AG09309 (cell line): ENCODE measurements at regions not wholly inside any gene's neighbourhood (a gene's known extent, or its start where the extent isn't known, plus 50 kb on each side); places are given as distances from the start of the nearest gene placed in this dataset.
"Not testable (repeated sequence)": the region's sequence is repeated elsewhere in the genome, so short reads cannot be mapped to it uniquely, and the experiment has no call there.

ENCODE experiments used
- DNase-seq: peaks from one replicate; pipeline ENCODE4 v3.0.0-alpha.2; 2010; ENCODE audit warnings: low read depth
- H3K4me3 ChIP-seq: 2 replicates; pipeline ENCODE4 v1.5.1; 2011; ENCODE audit warnings: mild to moderate bottlenecking, low read depth, low read length, moderate library complexity; ENCODE audit not compliant: control insufficient read depth
- TF ChIP-seq, protein P1 (sequence below): IDR thresholded peaks from 2 replicates; pipeline ENCODE4 v1.5.1; 2011; ENCODE audit warnings: mild to moderate bottlenecking, low read depth, low read length, inconsistent platforms; ENCODE audit not compliant: insufficient read depth, control insufficient read depth; ENCODE audit errors: missing control alignments

DNA sequence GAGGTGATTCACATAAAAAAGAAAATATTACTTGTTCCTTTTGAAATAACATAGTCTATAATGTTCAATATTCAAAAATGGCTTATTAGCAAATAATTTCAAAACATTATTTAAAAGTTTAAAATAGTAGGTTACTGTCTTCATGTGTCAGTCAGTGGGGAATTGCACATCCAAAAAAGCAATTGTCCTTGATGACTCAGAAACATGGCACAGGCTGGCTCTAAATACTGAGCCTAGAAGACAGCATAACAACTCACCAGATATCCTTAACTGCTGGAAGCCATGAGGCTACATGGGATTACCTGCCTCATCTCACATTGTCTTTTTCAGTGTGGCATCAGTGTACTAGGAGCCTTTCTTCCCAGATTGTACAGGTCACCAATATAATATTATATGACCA, 439.5 kb upstream of the RGMB start:
- H3K4me3 ChIP-seq, result no peak overlapping the region
- TF ChIP-seq, protein P1, sequence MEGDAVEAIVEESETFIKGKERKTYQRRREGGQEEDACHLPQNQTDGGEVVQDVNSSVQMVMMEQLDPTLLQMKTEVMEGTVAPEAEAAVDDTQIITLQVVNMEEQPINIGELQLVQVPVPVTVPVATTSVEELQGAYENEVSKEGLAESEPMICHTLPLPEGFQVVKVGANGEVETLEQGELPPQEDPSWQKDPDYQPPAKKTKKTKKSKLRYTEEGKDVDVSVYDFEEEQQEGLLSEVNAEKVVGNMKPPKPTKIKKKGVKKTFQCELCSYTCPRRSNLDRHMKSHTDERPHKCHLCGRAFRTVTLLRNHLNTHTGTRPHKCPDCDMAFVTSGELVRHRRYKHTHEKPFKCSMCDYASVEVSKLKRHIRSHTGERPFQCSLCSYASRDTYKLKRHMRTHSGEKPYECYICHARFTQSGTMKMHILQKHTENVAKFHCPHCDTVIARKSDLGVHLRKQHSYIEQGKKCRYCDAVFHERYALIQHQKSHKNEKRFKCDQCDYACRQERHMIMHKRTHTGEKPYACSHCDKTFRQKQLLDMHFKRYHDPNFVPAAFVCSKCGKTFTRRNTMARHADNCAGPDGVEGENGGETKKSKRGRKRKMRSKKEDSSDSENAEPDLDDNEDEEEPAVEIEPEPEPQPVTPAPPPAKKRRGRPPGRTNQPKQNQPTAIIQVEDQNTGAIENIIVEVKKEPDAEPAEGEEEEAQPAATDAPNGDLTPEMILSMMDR, result no peak
- DNase-seq, result no peak

DNA sequence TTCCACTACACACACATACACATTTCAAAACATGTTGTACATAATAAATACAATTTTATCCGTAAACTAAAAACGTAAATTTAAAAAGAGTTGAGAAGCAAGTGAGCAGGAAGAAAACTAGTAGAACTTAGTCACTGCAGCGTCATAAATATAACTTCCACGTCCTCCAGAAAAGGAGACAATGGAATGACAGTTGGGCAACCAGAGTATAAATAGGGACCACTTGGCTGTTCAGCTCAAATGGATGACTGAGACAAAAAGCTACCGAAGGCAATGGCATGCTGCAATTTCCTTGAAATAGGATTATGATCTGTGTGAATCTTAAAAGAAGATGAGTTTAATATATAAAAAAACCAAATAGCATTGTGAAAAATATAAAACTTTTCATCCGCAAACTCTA, 438.5 kb upstream of the RGMB start:
- no peak overlapping the region for H3K4me3 ChIP-seq
- DNase-seq, result no peak
- TF ChIP-seq, protein P1, result no peak

DNA sequence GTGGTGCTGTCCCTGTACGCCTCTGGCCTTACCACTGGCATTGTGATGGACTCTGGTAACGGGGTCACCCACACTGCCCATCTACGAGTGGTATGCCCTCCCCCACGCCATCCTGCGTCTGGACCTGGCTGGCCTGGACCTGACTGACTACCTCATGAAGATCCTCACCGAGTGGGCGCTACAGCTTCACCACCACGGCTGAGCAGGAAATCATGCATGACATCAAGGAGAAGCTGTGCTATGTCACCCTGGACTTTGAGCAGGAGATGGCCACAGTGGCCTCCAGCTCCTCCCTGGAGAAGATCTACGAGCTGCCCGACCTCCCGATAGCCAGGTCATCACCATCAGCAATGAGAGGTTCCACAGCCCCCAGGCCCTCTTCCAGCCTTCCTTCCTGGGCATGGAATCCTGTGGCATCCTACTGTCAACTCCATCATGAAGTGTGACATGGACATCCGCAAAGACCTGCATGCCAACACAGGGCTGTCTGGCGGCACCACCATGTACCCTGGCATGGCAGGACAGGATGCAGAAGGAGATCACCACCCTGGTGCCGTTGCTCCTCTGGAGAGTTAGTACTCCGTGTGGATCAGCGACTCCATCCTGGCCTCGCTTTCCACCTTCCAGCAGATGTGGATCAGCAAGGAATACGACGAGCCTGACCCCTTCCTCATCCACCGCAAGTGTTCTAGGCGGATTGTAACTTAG, 434.2 kb upstream of the RGMB start:
- TF ChIP-seq, protein P1, result no peak
- no peak for DNase-seq
- no peak overlapping the region for H3K4me3 ChIP-seq

DNA sequence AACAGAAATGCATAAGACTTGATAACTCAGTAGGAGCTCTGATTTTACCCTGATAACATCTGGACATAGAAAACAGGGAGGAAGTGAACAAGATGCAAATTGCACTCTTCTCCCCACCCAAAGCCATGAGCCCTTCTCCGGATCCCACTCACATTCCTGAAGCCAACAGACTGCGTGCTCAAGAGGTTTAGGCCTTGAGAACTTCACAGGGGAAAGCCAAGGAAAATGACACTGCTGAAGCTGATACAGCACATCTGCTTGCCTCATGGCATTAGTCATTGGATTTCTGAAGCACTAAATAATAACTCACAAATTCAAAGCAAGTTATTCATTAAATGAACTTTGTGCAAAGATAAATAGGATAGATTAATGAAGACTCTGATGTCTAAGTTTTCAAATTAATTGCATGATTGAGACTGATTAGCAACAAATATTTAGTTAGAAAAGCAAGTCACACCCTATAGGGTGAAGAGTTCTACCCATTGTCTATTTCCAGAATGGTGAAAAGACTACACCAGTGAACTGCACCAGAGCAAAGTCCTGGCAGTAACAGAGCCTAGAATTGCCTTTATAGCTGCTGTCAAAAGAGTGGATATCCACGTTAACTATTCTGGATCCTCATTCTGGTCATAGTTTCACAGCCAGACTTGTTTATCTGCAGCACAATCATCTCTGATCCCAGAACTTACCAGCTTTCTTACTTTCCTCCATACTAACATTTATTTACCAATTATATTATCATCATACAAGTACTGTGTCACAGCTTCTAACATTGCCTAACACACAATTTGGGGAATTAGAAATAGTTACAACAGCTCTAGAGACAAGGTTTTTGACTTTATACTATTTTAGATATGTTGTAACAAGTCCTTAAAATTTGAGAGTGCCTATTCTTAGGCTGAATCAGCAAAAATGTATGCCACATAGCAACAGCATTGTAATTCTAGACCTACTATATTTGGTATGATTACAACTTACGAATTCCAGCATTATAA, 432.1 kb upstream of the RGMB start:
- DNase-seq, result peak; percentile 88
- no peak overlapping the region for H3K4me3 ChIP-seq
- TF ChIP-seq, protein P1, result no peak

DNA sequence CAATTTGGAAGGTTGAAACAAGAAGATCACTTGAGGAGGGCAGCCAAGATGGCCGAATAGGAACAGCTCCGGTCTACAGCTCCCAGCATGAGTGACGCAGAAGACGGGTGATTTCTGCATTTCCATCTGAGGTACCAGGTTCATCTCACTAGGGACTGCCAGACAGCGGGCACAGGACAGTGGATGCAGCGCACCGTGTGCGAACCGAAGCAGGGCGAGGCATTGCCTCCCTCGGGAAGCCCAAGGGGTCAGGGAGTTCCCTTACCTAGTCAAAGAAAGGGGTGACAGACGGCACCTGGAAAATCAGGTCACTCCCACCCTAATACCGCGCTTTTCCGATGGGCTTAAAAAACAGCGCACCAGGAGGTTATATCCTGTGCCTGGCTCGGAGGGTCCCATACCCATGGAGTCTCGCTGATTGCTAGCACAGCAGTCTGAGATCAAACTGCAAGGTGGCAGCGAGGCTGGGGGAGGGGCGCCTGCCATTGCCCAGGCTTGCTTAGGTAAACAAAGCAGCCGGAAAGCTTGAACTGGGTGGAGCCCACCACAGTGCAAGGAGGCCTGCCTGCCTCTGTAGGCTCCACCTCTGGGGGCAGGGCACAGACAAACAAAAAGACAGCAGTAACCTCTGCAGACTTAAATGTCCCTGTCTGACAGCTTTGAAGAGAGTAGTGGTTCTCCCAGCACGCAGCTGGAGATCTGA, 430.4 kb upstream of the RGMB start:
- DNase-seq, H3K4me3 ChIP-seq: not testable (repeated sequence)

DNA sequence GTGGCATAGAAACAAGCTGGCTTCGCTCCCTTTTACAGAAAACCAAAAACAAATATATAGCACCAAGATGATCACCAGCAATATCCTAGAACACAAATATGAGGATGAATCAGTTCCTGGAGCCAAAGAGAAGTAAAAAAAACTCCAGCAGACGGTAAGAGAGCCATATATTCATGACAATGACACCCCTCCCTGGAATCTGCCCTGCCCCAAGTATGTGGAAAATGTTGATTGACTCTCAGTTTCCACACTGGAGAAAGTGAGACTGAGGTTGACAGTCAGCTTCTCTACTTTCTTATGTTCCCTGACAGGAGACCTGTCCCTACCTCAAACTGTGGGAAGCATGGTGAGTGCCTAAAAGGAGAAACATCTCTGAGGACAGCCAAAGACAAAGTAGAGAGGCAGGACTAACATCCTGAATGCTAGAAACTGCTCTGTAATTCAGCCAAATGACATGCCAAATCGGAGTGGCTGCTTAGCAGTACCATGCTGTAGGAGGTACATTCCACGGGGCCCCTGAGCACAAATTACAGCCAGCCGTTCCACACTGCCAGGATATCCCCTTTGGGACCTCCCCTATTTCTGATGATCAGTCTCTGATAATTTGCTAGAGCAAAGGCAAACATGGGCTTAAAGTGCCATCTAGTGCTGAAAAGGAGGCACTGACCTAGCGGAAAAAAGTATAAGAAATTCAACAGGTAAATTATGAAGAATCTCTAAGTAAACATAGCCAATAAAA, 424.0 kb upstream of the RGMB start:
- H3K4me3 ChIP-seq, result no peak overlapping the region
- DNase-seq, result no peak
- TF ChIP-seq, protein P1, result peak; percentile 67
